ENCODE measurements at regions not wholly inside any gene's neighbourhood (a gene's known extent, or its start where the extent isn't known, plus 50 kb on each side); places are given as distances from the start of the nearest gene placed in this dataset.

DNA sequence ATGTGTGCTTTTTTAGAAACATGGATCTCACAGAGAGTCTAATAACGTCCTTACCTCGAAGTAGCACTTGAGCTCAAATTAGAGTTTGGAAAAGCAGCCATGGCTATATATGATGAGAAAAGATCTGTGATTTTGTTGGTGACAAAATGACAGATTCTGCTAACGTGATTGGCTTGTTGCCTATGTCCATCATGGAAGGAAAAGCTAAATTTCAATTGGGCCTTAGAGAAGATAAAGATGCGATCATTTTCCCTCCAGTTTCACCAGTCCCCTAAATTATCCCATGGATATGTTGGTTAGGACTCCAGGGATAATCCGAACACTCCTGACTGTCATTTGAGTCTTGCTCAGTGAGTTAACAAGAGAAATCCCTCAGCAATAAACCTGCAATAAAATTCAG, 175.8 kb downstream of the C16orf95 start:
- TF ChIP-seq EZH2 (IDR thresholded peaks at IDR 0.05; ENCODE audit: insufficient read depth, poor library complexity, severe bottlenecking), result no peak
- no peak for TF ChIP-seq EZH2phosphoT487 (IDR thresholded peaks at IDR 0.05; ENCODE audit: insufficient read depth, low read depth)

All from GM23248 (cell line).